MM.1S (cell line): ENCODE measurements at regions not wholly inside any gene's neighbourhood (a gene's known extent, or its start where the extent isn't known, plus 50 kb on each side); places are given as distances from the start of the nearest gene placed in this dataset.

Experiments
- DNase-seq: peaks from one replicate; pipeline ENCODE4 v3.0.0-alpha.2; 2015
- H2AFZ ChIP-seq: fragments of 300-600 bp; sonication (generic); 2 replicates; pipeline ENCODE4 v1.6.0; 2016; ENCODE audit warnings: antibody characterized with exemption, low read length
- H3F3A ChIP-seq: fragments of 300-600 bp; sonication (generic); 2 replicates; pipeline ENCODE4 v1.6.1; 2016; ENCODE audit warnings: mild to moderate bottlenecking, antibody characterized with exemption, low read length, moderate library complexity, mixed read lengths; ENCODE audit not compliant: insufficient read depth
- H3K27ac ChIP-seq: fragments of 300-600 bp; sonication (generic); 2 replicates; pipeline ENCODE4 v1.5.1; 2016; ENCODE audit warnings: mild to moderate bottlenecking, low read length
- H3K27me3 ChIP-seq: fragments of 300-600 bp; sonication (generic); replicated peaks from 2 replicates; pipeline ENCODE4 v1.6.0; 2016; ENCODE audit warnings: low read length; ENCODE audit not compliant: insufficient read depth
- H3K36me3 ChIP-seq: fragments of 300-600 bp; sonication (generic); replicated peaks from 2 replicates; pipeline ENCODE4 v1.6.1; 2016; ENCODE audit warnings: mild to moderate bottlenecking, low read length, mixed read lengths; ENCODE audit not compliant: insufficient read depth
- H3K4me1 ChIP-seq: fragments of 300-600 bp; sonication (generic); 2 replicates; pipeline ENCODE4 v1.6.1; 2016; ENCODE audit warnings: low read length, mixed read lengths
- H3K4me2 ChIP-seq: fragments of 300-600 bp; sonication (generic); 2 replicates; pipeline ENCODE4 v1.6.0; 2016; ENCODE audit warnings: low read depth, low read length
- H3K4me3 ChIP-seq: fragments of 300-600 bp; sonication (generic); 2 replicates; pipeline ENCODE4 v1.5.1; 2016; ENCODE audit warnings: low read length, mixed read lengths
- H3K79me2 ChIP-seq: fragments of 300-600 bp; sonication (generic); 2 replicates; pipeline ENCODE4 v1.6.1; 2016; ENCODE audit warnings: mixed run types, low read length, mixed read lengths
- H3K9ac ChIP-seq: fragments of 300-600 bp; sonication (generic); 2 replicates; pipeline ENCODE4 v1.6.1; 2016; ENCODE audit warnings: low read length, mixed read lengths
- H3K9me2 ChIP-seq: fragments of 300-600 bp; sonication (generic); replicated peaks from 2 replicates; pipeline ENCODE4 v1.6.1; 2016; ENCODE audit warnings: mild to moderate bottlenecking, low read length, mixed read lengths; ENCODE audit not compliant: insufficient read depth
- H3K9me3 ChIP-seq: fragments of 300-600 bp; sonication (generic); replicated peaks from 2 replicates; pipeline ENCODE4 v1.6.1; 2016; ENCODE audit warnings: mild to moderate bottlenecking, low read length, mixed read lengths; ENCODE audit not compliant: insufficient read depth
- H4K20me1 ChIP-seq: fragments of 300-600 bp; sonication (generic); 2 replicates; pipeline ENCODE4 v1.6.1; 2016; ENCODE audit warnings: mild to moderate bottlenecking, low read length, moderate library complexity, mixed read lengths; ENCODE audit not compliant: insufficient read depth
- CTCF ChIP-seq: fragments of 300-600 bp; sonication (generic); IDR thresholded peaks from 2 replicates; pipeline ENCODE4 v1.5.1; 2016; ENCODE audit warnings: antibody characterized with exemption, low read length, mixed read lengths
- EZH2 ChIP-seq: fragments of 300-600 bp; sonication (generic); optimal IDR thresholded peaks from 2 replicates; pipeline ENCODE3; 2017; ENCODE audit warnings: low read depth, mild to moderate bottlenecking, antibody characterized with exemption, low read length, mixed read lengths
- EZH2phosphoT487 ChIP-seq: fragments of 300-600 bp; sonication (generic); IDR thresholded peaks from 2 replicates; pipeline ENCODE4 v1.6.1; 2018; ENCODE audit warnings: antibody characterized with exemption, low read length

DNA sequence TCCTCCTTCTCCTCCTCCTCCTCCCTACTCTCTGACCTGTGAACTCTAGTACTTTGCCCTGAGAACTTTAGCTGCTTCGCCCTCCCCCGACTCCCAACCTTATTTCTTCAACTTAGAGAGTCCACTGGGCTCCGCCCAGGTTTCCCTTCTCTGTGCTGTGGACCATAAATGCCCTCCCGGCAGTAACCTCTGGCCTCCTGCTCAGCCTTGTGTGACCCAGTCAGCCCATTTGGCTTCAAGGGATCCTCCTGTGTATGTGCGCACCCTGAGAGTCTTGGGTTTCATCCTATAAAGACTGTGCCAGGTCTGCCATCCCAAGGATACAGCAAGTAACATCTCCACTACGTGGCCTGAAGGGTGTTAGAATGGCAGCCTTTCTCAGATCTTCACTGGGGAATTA is 275.6 kb upstream of the C16orf82 start:
- TF ChIP-seq EZH2 (no peak), EZH2phosphoT487 (no peak), CTCF (no peak)
- H3K36me3 ChIP-seq = no peaks in the 10 kb centered on the region
- no peak for DNase-seq
- H3K4me3 ChIP-seq = no peak overlapping the region
- H4K20me1 ChIP-seq = no peaks in the 10 kb centered on the region
- H3K9ac ChIP-seq = no peak overlapping the region
- no peak overlapping the region for H3K27ac ChIP-seq
- H3F3A ChIP-seq = no peaks in the 10 kb centered on the region
- H3K4me1 ChIP-seq = no peaks in the 10 kb centered on the region
- H3K9me3 ChIP-seq = no peaks in the 10 kb centered on the region
- no peaks in the 10 kb centered on the region for H3K27me3 ChIP-seq
- no peaks in the 10 kb centered on the region for H3K79me2 ChIP-seq
- no peaks in the 10 kb centered on the region for H3K9me2 ChIP-seq
- H2AFZ ChIP-seq = no peak overlapping the region
- H3K4me2 ChIP-seq = no peak overlapping the region

DNA sequence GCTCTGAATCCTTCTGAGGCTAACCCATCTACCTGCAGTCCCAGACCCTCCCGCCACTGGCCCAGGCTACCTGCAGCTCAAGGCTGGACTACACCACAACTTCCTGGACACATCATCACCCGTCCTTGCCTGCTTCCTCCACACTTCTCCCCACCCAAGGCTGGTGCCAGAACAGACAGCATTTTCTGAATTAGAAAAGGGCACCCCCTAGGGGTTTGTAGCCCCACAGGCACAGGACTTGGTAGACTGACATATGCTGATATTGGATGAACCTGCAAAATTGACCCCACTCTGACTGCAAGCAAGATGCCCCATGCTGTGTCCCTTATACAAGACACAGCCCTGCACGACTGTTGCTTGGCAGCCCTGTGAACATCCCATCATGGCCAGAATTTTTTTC is 271.5 kb upstream of the C16orf82 start:
- Histone ChIP-seq H3K9ac (no peak overlapping the region), H3K4me1 (no peaks in the 10 kb centered on the region), H3K27me3 (no peaks in the 10 kb centered on the region), H3K79me2 (no peaks in the 10 kb centered on the region), H3K27ac (no peak overlapping the region), H3K36me3 (no peaks in the 10 kb centered on the region), H3K9me2 (no peaks in the 10 kb centered on the region), H2AFZ (no peak overlapping the region), H3F3A (no peaks in the 10 kb centered on the region), H3K4me3 (no peak overlapping the region), H4K20me1 (no peaks in the 10 kb centered on the region), H3K4me2 (no peak overlapping the region), H3K9me3 (no peaks in the 10 kb centered on the region)
- 0 out of 2 replicates have a peak, but pooled peaks have one; percentile 4 for TF ChIP-seq CTCF
- TF ChIP-seq EZH2phosphoT487 = no peak
- no peak for TF ChIP-seq EZH2
- DNase-seq = no peak

DNA sequence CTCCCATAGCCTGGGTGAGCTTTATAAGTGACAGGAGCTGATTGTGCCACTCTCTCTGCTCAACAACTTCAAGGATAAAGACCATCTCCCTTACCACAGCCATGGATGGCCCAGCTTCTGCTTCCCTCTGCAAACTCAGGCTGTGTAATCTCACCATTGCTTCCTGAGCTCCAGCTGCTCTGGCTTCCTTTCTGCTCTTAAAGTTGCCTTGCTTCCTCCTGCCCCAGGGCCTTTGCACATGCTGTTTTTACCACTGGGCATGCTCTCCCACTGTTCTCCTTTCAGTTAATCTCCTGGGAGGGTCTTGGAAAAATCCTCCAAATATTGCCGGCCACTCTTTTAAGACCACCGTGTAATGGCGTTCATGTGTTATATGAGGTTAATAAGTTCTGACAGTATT is 265.1 kb upstream of the C16orf82 start:
- Histone ChIP-seq H3K9ac (no peak overlapping the region), H3K27ac (no peak overlapping the region), H3K9me2 (no peaks in the 10 kb centered on the region), H3K27me3 (no peaks in the 10 kb centered on the region), H3K4me2 (no peak overlapping the region), H4K20me1 (no peaks in the 10 kb centered on the region), H3K36me3 (no peaks in the 10 kb centered on the region), H3K4me1 (no peaks in the 10 kb centered on the region), H3F3A (no peaks in the 10 kb centered on the region), H3K4me3 (no peak overlapping the region), H3K9me3 (no peaks in the 10 kb centered on the region), H3K79me2 (no peaks in the 10 kb centered on the region), H2AFZ (no peak overlapping the region)
- no peak for DNase-seq
- TF ChIP-seq CTCF (no peak), EZH2 (no peak), EZH2phosphoT487 (no peak)

DNA sequence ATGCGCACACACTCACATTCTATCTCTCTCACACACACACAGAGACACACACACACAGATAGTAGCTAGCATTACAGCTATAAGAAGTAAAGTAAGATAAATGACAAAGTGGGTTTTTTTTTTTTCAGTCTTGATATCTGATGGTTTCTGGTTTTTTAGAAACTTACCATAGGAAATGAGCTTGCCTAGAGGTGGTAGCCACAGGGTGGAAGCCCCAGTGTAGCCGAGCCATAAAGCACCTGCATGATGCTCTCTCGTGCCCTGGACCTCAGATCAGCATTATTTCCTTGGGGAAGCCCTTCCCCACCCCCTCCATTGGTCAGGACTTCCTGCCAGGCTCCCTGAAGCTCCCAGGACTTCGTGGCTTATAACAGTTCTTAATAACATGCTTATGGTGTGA is 264.3 kb upstream of the C16orf82 start:
- Histone ChIP-seq H3K4me2 (no peak overlapping the region), H3K36me3 (no peaks in the 10 kb centered on the region), H3K27ac (no peak overlapping the region), H3K9me3 (no peaks in the 10 kb centered on the region), H3K79me2 (no peaks in the 10 kb centered on the region), H3K4me3 (no peak overlapping the region), H3F3A (no peaks in the 10 kb centered on the region), H3K27me3 (no peaks in the 10 kb centered on the region), H3K9me2 (no peaks in the 10 kb centered on the region), H3K9ac (no peak overlapping the region), H3K4me1 (no peaks in the 10 kb centered on the region), H2AFZ (no peak overlapping the region), H4K20me1 (no peaks in the 10 kb centered on the region)
- TF ChIP-seq EZH2 (no peak), EZH2phosphoT487 (no peak), CTCF (no peak)
- DNase-seq = no peak
